ENCODE measurements at regions not wholly inside any gene's neighbourhood (a gene's known extent, or its start where the extent isn't known, plus 50 kb on each side); places are given as distances from the start of the nearest gene placed in this dataset.

- no peak for TF ChIP-seq CTCF (IDR thresholded peaks at IDR 0.05)
- TF ChIP-seq POLR2A (IDR thresholded peaks at IDR 0.05) = no peak
Observed at GRCh38 chr13:63481334-63481733, 2065.7 kb upstream of the PCDH20 start.
